ENCODE measurements at regions not wholly inside any gene's neighbourhood (a gene's known extent, or its start where the extent isn't known, plus 50 kb on each side); places are given as distances from the start of the nearest gene placed in this dataset.
A peak's percentile ranks its signal among the peaks of the same experiment; 100 is the strongest.

- no peak overlapping the region for H3K4me3 Mint-ChIP-seq
- no peaks in the 10 kb centered on the region for H3K9me3 Mint-ChIP-seq
- POLR2A ChIA-PET, result no interaction called here
- TF ChIP-seq OVOL2 (CRISPR knock-in tag; IDR thresholded peaks at IDR 0.05; ENCODE audit: borderline replicate concordance) (no peak), SP1 (CRISPR knock-in tag; conservative IDR thresholded peaks at IDR 0.05) (no peak), IRF2 (CRISPR knock-in tag; IDR thresholded peaks at IDR 0.05; ENCODE audit: borderline replicate concordance, low read depth) (no peak), EMX1 (CRISPR knock-in tag; IDR thresholded peaks at IDR 0.05) (no peak), ZNF317 (CRISPR knock-in tag; IDR thresholded peaks at IDR 0.05; ENCODE audit: borderline replicate concordance, low read depth) (no peak), FOXJ3 (CRISPR knock-in tag; IDR thresholded peaks at IDR 0.05; ENCODE audit: borderline replicate concordance) (no peak), ARID4B (CRISPR knock-in tag; IDR thresholded peaks at IDR 0.05; ENCODE audit: borderline replicate concordance) (no peak), ZNF532 (CRISPR knock-in tag; IDR thresholded peaks at IDR 0.05; ENCODE audit: borderline replicate concordance) (no peak), ZNF512 (CRISPR knock-in tag; IDR thresholded peaks at IDR 0.05; ENCODE audit: borderline replicate concordance) (no peak), SMAD3 (CRISPR knock-in tag; IDR thresholded peaks at IDR 0.05; ENCODE audit: borderline replicate concordance) (no peak), SMAD4 (CRISPR knock-in tag; IDR thresholded peaks at IDR 0.05) (no peak), ZSCAN18 (CRISPR knock-in tag; IDR thresholded peaks at IDR 0.05) (no peak), SOX15 (CRISPR knock-in tag; IDR thresholded peaks at IDR 0.05) (no peak)
- H3K4me1 Mint-ChIP-seq, result peaks cover 38% of the 10 kb centered on the region
- no peaks in the 10 kb centered on the region for H3K36me3 Mint-ChIP-seq
- ATAC-seq (no peak), DNase-seq (ENCODE audit: low spot score) (no peak)
- no peak overlapping the region for H3K27ac Mint-ChIP-seq
- H3K27me3 Mint-ChIP-seq (ENCODE audit: low read depth), result no peaks in the 10 kb centered on the region
- CTCF ChIA-PET, result no interaction called here
These were observed 479.4 kb downstream of the VRK1 start for GRCh38 chr14:97276573-97276972.

GRCh38 chr14:97277711-97278110 is 480.5 kb downstream of the VRK1 start:
- peak; percentile 49 for ATAC-seq
- DNase-seq (ENCODE audit: low spot score), result peak; percentile 64
- TF ChIP-seq TEAD1 (CRISPR knock-in tag; IDR thresholded peaks at IDR 0.05), result no peak
- TF ChIP-seq FOXJ3 (CRISPR knock-in tag; IDR thresholded peaks at IDR 0.05; ENCODE audit: borderline replicate concordance), result no peak
- TF ChIP-seq PRDM15 (CRISPR knock-in tag; IDR thresholded peaks at IDR 0.05), result no peak
- no peak for TF ChIP-seq USF1 (CRISPR knock-in tag; IDR thresholded peaks at IDR 0.05)
- TF ChIP-seq SOX15 (CRISPR knock-in tag; IDR thresholded peaks at IDR 0.05), result no peak
- POLR2A ChIA-PET, result no interaction called here
- Mint-ChIP-seq H3K27me3 (ENCODE audit: low read depth) (no peaks in the 10 kb centered on the region), H3K4me1 (peaks cover 44% of the 10 kb centered on the region), H3K4me3 (no peak overlapping the region), H3K36me3 (no peaks in the 10 kb centered on the region), H3K9me3 (no peaks in the 10 kb centered on the region), H3K27ac (no peak overlapping the region)
- CTCF ChIA-PET, result interaction anchor here (1.4 kb wide), 1 partner anchor 20 kb away, joined by 4 read pairs; no protein-coding TSS in a partner anchor

All from WTC11 (cell line).